DOHH2 (cell line): ENCODE measurements at regions not wholly inside any gene's neighbourhood (a gene's known extent, or its start where the extent isn't known, plus 50 kb on each side); places are given as distances from the start of the nearest gene placed in this dataset.

Experiments
- H3F3A ChIP-seq: fragments of 200-600 bp; sonication (generic), shearing (Covaris generic); 2 replicates; pipeline ENCODE4 v1.6.0; 2016; ENCODE audit warnings: antibody characterized with exemption, mild to moderate bottlenecking; ENCODE audit not compliant: control insufficient read depth, insufficient read depth
- H3K27ac ChIP-seq: fragments of 200-600 bp; sonication (generic); 2 replicates; pipeline ENCODE4 v1.5.1; 2014; ENCODE audit warnings: low read depth, mild to moderate bottlenecking, low read length, moderate library complexity
- H3K27me3 ChIP-seq: fragments of 200-600 bp; sonication (generic); 2 replicates; pipeline ENCODE4 v1.6.1; 2014; ENCODE audit warnings: mild to moderate bottlenecking, low read length, mixed read lengths; ENCODE audit not compliant: control insufficient read depth
- H3K36me3 ChIP-seq: fragments of 200-600 bp; sonication (generic); 2 replicates; pipeline ENCODE4 v1.6.1; 2014; ENCODE audit warnings: mild to moderate bottlenecking, low read length, moderate library complexity, mixed read lengths; ENCODE audit not compliant: control insufficient read depth
- H3K4me1 ChIP-seq: fragments of 200-600 bp; sonication (generic); 2 replicates; pipeline ENCODE4 v1.6.1; 2014; ENCODE audit warnings: mild to moderate bottlenecking, low read length, mixed read lengths; ENCODE audit not compliant: control insufficient read depth
- H3K4me2 ChIP-seq: fragments of 200-600 bp; sonication (generic); 2 replicates; pipeline ENCODE4 v1.6.0; 2014; ENCODE audit warnings: mild to moderate bottlenecking, low read length, moderate library complexity
- H3K4me3 ChIP-seq: fragments of 200-600 bp; sonication (generic); 2 replicates; pipeline ENCODE4 v1.5.1; 2014; ENCODE audit warnings: mild to moderate bottlenecking, low read length, mixed read lengths
- H3K79me2 ChIP-seq: fragments of 200-600 bp; sonication (generic); 2 replicates; pipeline ENCODE4 v1.6.1; 2014; ENCODE audit warnings: mild to moderate bottlenecking, low read length, mixed read lengths; ENCODE audit not compliant: control insufficient read depth
- H3K9me2 ChIP-seq: fragments of 200-600 bp; sonication (generic); replicated peaks from 2 replicates; pipeline ENCODE4 v1.6.1; 2014; ENCODE audit warnings: mild to moderate bottlenecking, low read length, mixed read lengths; ENCODE audit not compliant: control insufficient read depth
- H3K9me3 ChIP-seq: fragments of 200-600 bp; sonication (generic); 2 replicates; pipeline ENCODE4 v1.6.1; 2014; ENCODE audit warnings: antibody characterized with exemption, low read length, mixed read lengths; ENCODE audit not compliant: control insufficient read depth, insufficient read depth
- H4K20me1 ChIP-seq: fragments of 200-600 bp; sonication (generic); 2 replicates; pipeline ENCODE4 v1.6.0; 2014; ENCODE audit warnings: low read depth, mild to moderate bottlenecking, antibody characterized with exemption, low read length, moderate library complexity; ENCODE audit not compliant: control insufficient read depth, insufficient read depth
- EZH2phosphoT487 ChIP-seq: fragments of 200-600 bp; sonication (generic); IDR thresholded peaks from 2 replicates; pipeline ENCODE4 v1.6.1; 2017; ENCODE audit warnings: borderline replicate concordance, mild to moderate bottlenecking, antibody characterized with exemption, low read length, moderate library complexity, mixed read lengths
- TF ChIP-seq, protein P1 (sequence below): fragments of 200-600 bp; sonication (generic); IDR thresholded peaks from one replicate; pipeline ENCODE4 v1.5.1; 2014; ENCODE audit warnings: antibody characterized with exemption, mild to moderate bottlenecking, low read depth, low read length; ENCODE audit not compliant: poor library complexity, severe bottlenecking

DNA sequence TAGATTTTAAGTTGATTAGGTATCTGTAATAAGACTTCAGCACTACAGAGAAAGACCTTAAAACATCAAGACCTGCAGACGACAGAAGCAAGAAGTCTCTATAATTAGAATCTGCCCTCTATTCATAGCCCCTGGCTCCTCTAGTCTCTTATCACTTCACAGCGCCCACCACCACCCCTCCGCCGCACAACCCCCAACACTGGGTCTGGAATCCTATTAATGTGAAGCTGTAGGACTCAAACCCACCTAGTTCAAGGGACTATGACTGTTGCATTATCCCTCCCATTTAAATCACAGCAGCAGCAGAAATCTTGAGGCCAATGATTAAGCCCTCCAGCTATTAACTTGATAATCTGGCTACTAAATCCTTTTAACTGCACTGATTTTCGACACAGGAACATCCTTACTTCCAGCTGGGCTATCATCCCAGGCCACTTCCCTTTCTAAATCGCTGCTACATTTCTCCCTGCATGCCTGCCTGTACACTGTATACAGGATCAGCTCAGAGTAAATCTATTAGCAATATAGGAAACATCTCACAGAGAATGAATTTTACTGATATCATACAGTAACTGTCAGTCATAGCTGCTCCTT is 159.5 kb upstream of the GRAMD2B start:
- no peak overlapping the region for H3K27ac ChIP-seq
- peaks cover 4% of the 10 kb centered on the region for H3K9me3 ChIP-seq
- H3K9me2 ChIP-seq = no peaks in the 10 kb centered on the region
- no peak for TF ChIP-seq EZH2phosphoT487
- TF ChIP-seq, protein P1, sequence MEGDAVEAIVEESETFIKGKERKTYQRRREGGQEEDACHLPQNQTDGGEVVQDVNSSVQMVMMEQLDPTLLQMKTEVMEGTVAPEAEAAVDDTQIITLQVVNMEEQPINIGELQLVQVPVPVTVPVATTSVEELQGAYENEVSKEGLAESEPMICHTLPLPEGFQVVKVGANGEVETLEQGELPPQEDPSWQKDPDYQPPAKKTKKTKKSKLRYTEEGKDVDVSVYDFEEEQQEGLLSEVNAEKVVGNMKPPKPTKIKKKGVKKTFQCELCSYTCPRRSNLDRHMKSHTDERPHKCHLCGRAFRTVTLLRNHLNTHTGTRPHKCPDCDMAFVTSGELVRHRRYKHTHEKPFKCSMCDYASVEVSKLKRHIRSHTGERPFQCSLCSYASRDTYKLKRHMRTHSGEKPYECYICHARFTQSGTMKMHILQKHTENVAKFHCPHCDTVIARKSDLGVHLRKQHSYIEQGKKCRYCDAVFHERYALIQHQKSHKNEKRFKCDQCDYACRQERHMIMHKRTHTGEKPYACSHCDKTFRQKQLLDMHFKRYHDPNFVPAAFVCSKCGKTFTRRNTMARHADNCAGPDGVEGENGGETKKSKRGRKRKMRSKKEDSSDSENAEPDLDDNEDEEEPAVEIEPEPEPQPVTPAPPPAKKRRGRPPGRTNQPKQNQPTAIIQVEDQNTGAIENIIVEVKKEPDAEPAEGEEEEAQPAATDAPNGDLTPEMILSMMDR = no peak
- no peak overlapping the region for H3K4me2 ChIP-seq
- no peaks in the 10 kb centered on the region for H3F3A ChIP-seq
- H4K20me1 ChIP-seq = no peaks in the 10 kb centered on the region
- no peak overlapping the region for H3K4me3 ChIP-seq
- H3K27me3 ChIP-seq = no peaks in the 10 kb centered on the region
- H3K4me1 ChIP-seq = no peaks in the 10 kb centered on the region
- no peaks in the 10 kb centered on the region for H3K79me2 ChIP-seq
- H3K36me3 ChIP-seq = no peaks in the 10 kb centered on the region

DNA sequence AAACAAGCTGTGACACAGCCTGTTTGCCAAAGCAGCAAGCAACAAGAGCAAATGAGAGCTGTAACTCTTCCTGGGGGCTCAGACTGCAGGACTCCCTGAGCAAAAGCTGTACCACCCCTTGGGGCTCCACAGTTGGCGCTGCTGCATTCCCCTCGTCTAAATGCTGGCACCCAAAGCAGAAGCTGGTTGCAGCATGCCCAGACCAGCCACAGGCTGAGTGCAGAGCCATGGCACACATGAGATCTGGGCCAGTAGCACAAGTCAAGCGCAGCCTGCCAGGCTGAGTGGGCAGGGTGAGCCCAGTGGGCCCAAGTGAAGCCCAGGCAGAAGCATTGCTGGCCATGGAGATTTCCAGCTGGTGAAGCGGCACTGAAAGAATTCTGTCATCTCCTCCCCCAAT is 157.3 kb upstream of the GRAMD2B start:
- Histone ChIP-seq H3K4me1 (no peaks in the 10 kb centered on the region), H3K9me2 (no peaks in the 10 kb centered on the region), H4K20me1 (no peaks in the 10 kb centered on the region), H3K27ac (no peak overlapping the region), H3K4me2 (no peak overlapping the region), H3K27me3 (no peaks in the 10 kb centered on the region), H3K36me3 (no peaks in the 10 kb centered on the region), H3K4me3 (no peak overlapping the region), H3F3A (no peaks in the 10 kb centered on the region), H3K9me3 (no peaks in the 10 kb centered on the region; the same call in none of the 2 replicates), H3K79me2 (no peaks in the 10 kb centered on the region)
- TF ChIP-seq EZH2phosphoT487 = no peak
- TF ChIP-seq, protein P1 = no peak

DNA sequence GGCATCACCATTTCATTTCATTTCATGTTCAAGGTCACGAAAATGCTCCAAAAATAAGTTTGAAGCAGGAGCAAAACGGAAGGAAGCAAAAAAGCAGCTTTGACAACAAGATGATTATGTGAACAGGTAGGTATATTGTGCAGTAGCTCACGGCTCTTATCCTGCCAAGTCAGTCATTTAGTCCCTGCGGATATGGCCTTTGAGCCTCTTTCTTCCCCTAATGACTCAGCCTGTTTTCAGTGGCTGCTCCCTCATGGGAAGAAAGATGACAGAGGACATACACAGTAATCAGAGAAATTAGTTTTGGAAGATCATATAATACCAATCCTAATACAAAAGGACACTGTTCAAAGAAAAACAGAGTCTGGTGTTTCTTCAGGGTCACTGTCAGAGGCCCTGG is 155.8 kb upstream of the GRAMD2B start:
- TF ChIP-seq, protein P1 = no peak
- TF ChIP-seq EZH2phosphoT487 = no peak
- no peaks in the 10 kb centered on the region; the same call in none of the 2 replicates for H3K9me3 ChIP-seq
- no peaks in the 10 kb centered on the region for H3K27me3 ChIP-seq
- no peak overlapping the region for H3K4me3 ChIP-seq
- no peak overlapping the region for H3K27ac ChIP-seq
- H3K79me2 ChIP-seq = no peaks in the 10 kb centered on the region
- H3K4me2 ChIP-seq = no peak overlapping the region
- H3K9me2 ChIP-seq = no peaks in the 10 kb centered on the region
- H3K4me1 ChIP-seq = no peaks in the 10 kb centered on the region
- no peaks in the 10 kb centered on the region for H3K36me3 ChIP-seq
- no peaks in the 10 kb centered on the region for H4K20me1 ChIP-seq
- H3F3A ChIP-seq = no peaks in the 10 kb centered on the region
